Activated CD8-positive, alpha-beta T cell treated with anti-CD3 and anti-CD28 coated beads, Interleukin-2, amount 10 ng/mL, durations not matched to agents 7 days and 5 days (primary cell): ENCODE measurements at regions not wholly inside any gene's neighbourhood (a gene's known extent, or its start where the extent isn't known, plus 50 kb on each side); places are given as distances from the start of the nearest gene placed in this dataset.
"Not testable (repeated sequence)": the region's sequence is repeated elsewhere in the genome, so short reads cannot be mapped to it uniquely, and the experiment has no call there.

Experiments used
- ATAC-seq: fragments of 150-1000 bp; cut with Tn5 transposase; one replicate; pipeline ENCODE4 v1.10.0; 2021; ENCODE audit warnings: moderate library complexity
- CTCF ChIA-PET: fragments of 350-600 bp; sonication (Branson Sonifier 250); formaldehyde crosslinking; loops from one replicate; lab custom pipeline; 2021; ENCODE audit warnings: antibody characterized with exemption; lab: Charles Lee
- POLR2A ChIA-PET: fragments of 350-600 bp; sonication (Branson Sonifier 250); formaldehyde crosslinking; loops from one replicate; lab custom pipeline; 2021; ENCODE audit warnings: antibody characterized with exemption; lab: Charles Lee
- DNase-seq: peaks from one replicate; pipeline ENCODE4 v3.0.0-alpha.2; 2020
- H3K27ac Mint-ChIP-seq: one replicate; pipeline ENCODE4 v1.8.0; 2021; ENCODE audit warnings: mild to moderate bottlenecking, mixed read lengths
- H3K27me3 Mint-ChIP-seq: one replicate; pipeline ENCODE4 v1.8.0; 2021; ENCODE audit warnings: low read depth, mixed read lengths
- H3K36me3 Mint-ChIP-seq: one replicate; pipeline ENCODE4 v1.8.0; 2021; ENCODE audit warnings: low read depth, mixed read lengths
- H3K4me1 Mint-ChIP-seq: one replicate; pipeline ENCODE4 v1.8.0; 2021; ENCODE audit warnings: low read depth, mixed read lengths
- H3K4me3 Mint-ChIP-seq: one replicate; pipeline ENCODE4 v1.8.0; 2021; ENCODE audit warnings: mild to moderate bottlenecking, mixed read lengths
- H3K9me3 Mint-ChIP-seq: one replicate; pipeline ENCODE4 v1.8.0; 2022; ENCODE audit warnings: mixed read lengths; ENCODE audit not compliant: insufficient read depth

GRCh38 chr6:99810295-99810694 lies 183.7 kb downstream of the MCHR2 start:
- H3K9me3 Mint-ChIP-seq = no peaks in the 10 kb centered on the region
- no peaks in the 10 kb centered on the region for H3K36me3 Mint-ChIP-seq
- H3K27ac Mint-ChIP-seq = no peak overlapping the region
- ChIA-PET POLR2A (no interaction called here), CTCF (no interaction called here)
- no peak for DNase-seq
- no peak overlapping the region for H3K4me3 Mint-ChIP-seq
- H3K4me1 Mint-ChIP-seq = no peaks in the 10 kb centered on the region
- peaks cover 14% of the 10 kb centered on the region for H3K27me3 Mint-ChIP-seq
- no peak for ATAC-seq

GRCh38 chr6:99810942-99811620 lies 182.9 kb downstream of the MCHR2 start:
- no peak for ATAC-seq
- H3K4me1 Mint-ChIP-seq = no peaks in the 10 kb centered on the region

GRCh38 chr6:99811636-99812035 lies 182.4 kb downstream of the MCHR2 start:
- Mint-ChIP-seq H3K4me1 (no peaks in the 10 kb centered on the region), H3K36me3 (no peaks in the 10 kb centered on the region), H3K9me3 (no peaks in the 10 kb centered on the region), H3K27me3 (peaks cover 14% of the 10 kb centered on the region), H3K4me3 (no peak overlapping the region), H3K27ac (no peak overlapping the region)
- DNase-seq (no peak), ATAC-seq (no peak)
- ChIA-PET CTCF (no interaction called here), POLR2A (no interaction called here)

More at GRCh38 chr6:99810942-99811620, 182.9 kb downstream of the MCHR2 start:
- POLR2A ChIA-PET = no interaction called here
- Mint-ChIP-seq H3K9me3 (no peaks in the 10 kb centered on the region), H3K27ac (no peak overlapping the region), H3K36me3 (no peaks in the 10 kb centered on the region), H3K27me3 (peaks cover 14% of the 10 kb centered on the region), H3K4me3 (no peak overlapping the region)
- CTCF ChIA-PET = no interaction called here
- no peak for DNase-seq

GRCh38 chr6:99813565-99813964 lies 180.5 kb downstream of the MCHR2 start:
- no peaks in the 10 kb centered on the region for H3K9me3 Mint-ChIP-seq
- POLR2A ChIA-PET = no interaction called here
- CTCF ChIA-PET = no interaction called here
- ATAC-seq (no peak), DNase-seq (no peak)
- H3K36me3 Mint-ChIP-seq = no peaks in the 10 kb centered on the region
- H3K4me3 Mint-ChIP-seq = no peak overlapping the region
- H3K4me1 Mint-ChIP-seq = no peaks in the 10 kb centered on the region
- H3K27ac Mint-ChIP-seq = no peak overlapping the region
- peaks cover 13% of the 10 kb centered on the region for H3K27me3 Mint-ChIP-seq

- POLR2A ChIA-PET = no interaction called here
- H3K4me3 Mint-ChIP-seq = no peak overlapping the region
- ATAC-seq = no peak
- DNase-seq = no peak
- CTCF ChIA-PET = no interaction called here
- no peak overlapping the region for H3K27ac Mint-ChIP-seq
- no peaks in the 10 kb centered on the region for H3K4me1 Mint-ChIP-seq
- no peaks in the 10 kb centered on the region for H3K9me3 Mint-ChIP-seq
- H3K27me3 Mint-ChIP-seq = peaks cover 9% of the 10 kb centered on the region
- no peaks in the 10 kb centered on the region for H3K36me3 Mint-ChIP-seq
These were observed 179.6 kb downstream of the MCHR2 start for GRCh38 chr6:99814230-99814928.

GRCh38 chr6:99816795-99817194 lies 177.2 kb downstream of the MCHR2 start:
- ChIA-PET CTCF (no interaction called here), POLR2A (no interaction called here)
- ATAC-seq = no peak
- Mint-ChIP-seq H3K27me3 (peaks cover 6% of the 10 kb centered on the region), H3K36me3 (no peaks in the 10 kb centered on the region), H3K27ac (no peak overlapping the region), H3K9me3 (no peaks in the 10 kb centered on the region), H3K4me1 (no peaks in the 10 kb centered on the region), H3K4me3 (no peak overlapping the region)
- DNase-seq = no peak

GRCh38 chr6:99818161-99818560 lies 175.9 kb downstream of the MCHR2 start:
- Mint-ChIP-seq H3K4me1 (peaks cover 2% of the 10 kb centered on the region), H3K27me3 (peaks cover 12% of the 10 kb centered on the region), H3K9me3 (no peaks in the 10 kb centered on the region), H3K4me3 (no peak overlapping the region), H3K36me3 (no peaks in the 10 kb centered on the region), H3K27ac (no peak overlapping the region)
- no peak for DNase-seq
- ATAC-seq = no peak
- ChIA-PET CTCF (no interaction called here), POLR2A (no interaction called here)

GRCh38 chr6:99819853-99820252 lies 174.2 kb downstream of the MCHR2 start:
- Mint-ChIP-seq H3K9me3 (no peaks in the 10 kb centered on the region), H3K27me3 (peaks cover 12% of the 10 kb centered on the region), H3K4me1 (peaks cover 2% of the 10 kb centered on the region), H3K27ac (no peak overlapping the region), H3K36me3 (no peaks in the 10 kb centered on the region), H3K4me3 (no peak overlapping the region)
- ATAC-seq = no peak
- POLR2A ChIA-PET = no interaction called here
- CTCF ChIA-PET = interaction anchor here (1.4 kb wide), 1 partner anchor 48 kb away, joined by 4 read pairs; no protein-coding TSS in a partner anchor
- no peak for DNase-seq

GRCh38 chr6:99821164-99821563 lies 172.9 kb downstream of the MCHR2 start:
- ATAC-seq (no peak), DNase-seq (no peak)
- H3K36me3 Mint-ChIP-seq = no peaks in the 10 kb centered on the region
- peaks cover 2% of the 10 kb centered on the region for H3K4me1 Mint-ChIP-seq
- no peak overlapping the region for H3K27ac Mint-ChIP-seq
- ChIA-PET CTCF (no interaction called here), POLR2A (no interaction called here)
- no peaks in the 10 kb centered on the region for H3K9me3 Mint-ChIP-seq
- no peak overlapping the region for H3K4me3 Mint-ChIP-seq
- H3K27me3 Mint-ChIP-seq = peaks cover 12% of the 10 kb centered on the region

- Mint-ChIP-seq H3K4me1 (peaks cover 2% of the 10 kb centered on the region), H3K36me3 (no peaks in the 10 kb centered on the region), H3K27me3 (peaks cover 12% of the 10 kb centered on the region), H3K4me3 (peak overlapping the region; percentile 29), H3K27ac (no peak overlapping the region), H3K9me3 (no peaks in the 10 kb centered on the region)
- DNase-seq (peak; percentile 28), ATAC-seq (peak; percentile 42)
- ChIA-PET CTCF (interaction anchor here (1.2 kb wide), 1 partner anchor 234 kb away, joined by 4 read pairs; no protein-coding TSS in a partner anchor), POLR2A (interaction anchor here (0.6 kb wide), 2 partner anchors 19 to 45 kb away, joined by 3 to 4 read pairs; no protein-coding TSS in a partner anchor)
These were observed 171.1 kb downstream of the MCHR2 start for GRCh38 chr6:99822741-99823512.

- H3K27me3 Mint-ChIP-seq = peaks cover 12% of the 10 kb centered on the region
- not testable (repeated sequence) for H3K27ac Mint-ChIP-seq
- peak overlapping the region; percentile 12 for H3K4me3 Mint-ChIP-seq
These were observed 170.3 kb downstream of the MCHR2 start for GRCh38 chr6:99823513-99824235.

More at GRCh38 chr6:99823513-99824235, 170.3 kb downstream of the MCHR2 start:
- H3K4me1 Mint-ChIP-seq, DNase-seq, H3K36me3 Mint-ChIP-seq, ATAC-seq, POLR2A ChIA-PET, H3K9me3 Mint-ChIP-seq: not testable (repeated sequence)
- CTCF ChIA-PET = interaction anchor here (1.2 kb wide), 1 partner anchor 235 kb away, joined by 4 read pairs; no protein-coding TSS in a partner anchor
